HEK293 (cell line): ENCODE measurements at regions not wholly inside any gene's neighbourhood (a gene's known extent, or its start where the extent isn't known, plus 50 kb on each side); places are given as distances from the start of the nearest gene placed in this dataset.

ENCODE experiments used
- CTCF ChIP-seq: fragments of 450-650 bp; formaldehyde crosslinking; IDR thresholded peaks from 2 replicates; pipeline ENCODE4 v1.5.1; 2016; ENCODE audit warnings: missing biosample characterization, missing genetic modification characterization
- MYNN ChIP-seq: fragments of 450-650 bp; formaldehyde crosslinking; IDR thresholded peaks from 2 replicates; pipeline ENCODE4 v1.5.1; 2016; ENCODE audit warnings: missing biosample characterization, missing genetic modification characterization, borderline replicate concordance
- RBAK ChIP-seq: fragments of 450-650 bp; formaldehyde crosslinking; IDR thresholded peaks from 2 replicates; pipeline ENCODE4 v1.5.1; 2016; ENCODE audit warnings: missing biosample characterization, missing genetic modification characterization
- ZNF76 ChIP-seq: fragments of 450-650 bp; formaldehyde crosslinking; IDR thresholded peaks from 2 replicates; pipeline ENCODE4; 2016; ENCODE audit warnings: low read depth, missing biosample characterization, missing genetic modification characterization, borderline replicate concordance
- ZNF837 ChIP-seq: fragments of 450-650 bp; formaldehyde crosslinking; IDR thresholded peaks from 2 replicates; pipeline ENCODE4 v1.5.1; 2016; ENCODE audit warnings: missing biosample characterization, missing genetic modification characterization

DNA sequence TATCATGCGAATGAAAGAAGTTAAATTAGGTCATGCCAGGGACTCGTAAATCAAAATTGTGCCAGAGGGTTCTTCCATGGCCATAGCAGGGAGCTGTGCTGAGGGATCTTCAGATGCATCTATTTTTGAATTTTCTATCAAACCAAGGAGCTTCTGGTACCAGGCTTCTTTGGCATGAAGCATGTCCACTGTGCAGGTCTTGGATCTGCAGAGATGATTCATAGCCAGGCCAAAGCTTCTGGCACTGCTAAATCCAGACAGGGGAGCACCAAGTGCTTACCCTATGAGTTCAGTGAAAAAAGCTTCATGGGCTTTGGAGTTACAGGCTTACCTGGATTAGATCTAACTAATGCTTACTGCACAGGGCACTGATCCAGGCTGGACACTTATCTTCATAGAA lies 154.2 kb upstream of the DAB1 start:
- no peak for TF ChIP-seq ZNF76 (tag by site-specific recombination)
- no peak for TF ChIP-seq CTCF (tag by site-specific recombination)
- TF ChIP-seq MYNN (tag by site-specific recombination): no peak
- no peak for TF ChIP-seq ZNF837 (tag by site-specific recombination)
- TF ChIP-seq RBAK (tag by site-specific recombination): no peak
